ENCODE measurements at regions not wholly inside any gene's neighbourhood (a gene's known extent, or its start where the extent isn't known, plus 50 kb on each side); places are given as distances from the start of the nearest gene placed in this dataset.
A peak's percentile ranks its signal among the peaks of the same experiment; 100 is the strongest.
"Not testable (repeated sequence)": the region's sequence is repeated elsewhere in the genome, so short reads cannot be mapped to it uniquely, and the experiment has no call there.

DNA sequence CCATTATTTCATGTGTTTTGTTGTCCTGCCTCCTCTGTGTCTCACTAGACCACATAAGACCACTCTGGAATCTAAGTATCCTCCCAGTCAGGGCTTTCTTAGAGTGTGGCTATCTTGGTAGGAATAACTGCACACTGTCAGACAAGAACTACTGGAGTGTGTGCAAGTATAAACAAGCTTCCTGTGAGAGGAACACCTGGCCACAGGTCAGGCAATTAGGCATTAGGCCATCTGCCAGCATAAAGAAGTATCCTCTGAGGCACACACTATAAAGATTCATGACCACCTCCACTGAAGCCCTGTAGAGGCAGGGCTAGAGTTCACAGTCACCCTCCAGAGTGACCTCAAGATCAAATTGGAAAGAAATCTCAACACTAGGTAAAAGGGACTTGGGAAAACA is 507.0 kb upstream of the PABPC4L start:
- DNase-seq (ENCODE audit: low spot score): no peak

DNA sequence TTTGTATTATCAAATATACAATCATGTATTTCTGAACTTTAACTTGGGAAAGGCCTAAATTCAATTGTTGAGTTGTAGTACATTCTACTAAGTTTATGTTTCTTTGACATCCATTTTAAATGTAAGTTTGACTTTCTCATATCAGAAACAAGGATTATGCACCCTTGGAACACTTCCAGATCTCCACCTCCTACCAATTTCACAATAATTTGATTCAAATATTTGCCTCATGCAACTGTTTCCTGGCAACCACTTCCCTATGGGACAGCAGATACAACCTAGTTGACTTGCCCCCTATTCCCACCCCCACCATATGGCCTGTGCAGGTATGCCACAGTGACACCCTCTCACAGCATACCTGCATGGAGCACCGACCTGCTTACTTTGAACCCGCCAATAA is 506.4 kb upstream of the PABPC4L start:
- no peak for DNase-seq (ENCODE audit: low spot score)

DNA sequence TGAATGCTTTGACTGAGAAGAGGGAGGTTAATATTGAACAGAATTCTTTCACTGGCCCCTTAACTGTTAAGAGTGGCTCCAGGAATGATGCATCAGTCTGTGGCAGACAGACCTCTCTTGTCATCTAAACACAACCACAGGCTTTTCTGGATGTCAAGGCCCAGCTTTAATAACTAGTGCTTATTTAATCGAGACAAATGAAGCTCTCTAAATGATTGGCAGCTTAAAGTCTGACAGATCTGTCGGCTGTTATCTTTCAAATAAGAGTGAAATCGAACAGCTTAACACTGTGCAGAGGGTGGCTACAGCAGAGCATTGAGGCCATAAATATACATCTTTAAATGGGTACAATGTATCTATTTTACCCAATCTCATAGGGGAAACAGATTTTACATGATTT is 500.8 kb upstream of the PABPC4L start:
- DNase-seq (ENCODE audit: low spot score): no peak

DNA sequence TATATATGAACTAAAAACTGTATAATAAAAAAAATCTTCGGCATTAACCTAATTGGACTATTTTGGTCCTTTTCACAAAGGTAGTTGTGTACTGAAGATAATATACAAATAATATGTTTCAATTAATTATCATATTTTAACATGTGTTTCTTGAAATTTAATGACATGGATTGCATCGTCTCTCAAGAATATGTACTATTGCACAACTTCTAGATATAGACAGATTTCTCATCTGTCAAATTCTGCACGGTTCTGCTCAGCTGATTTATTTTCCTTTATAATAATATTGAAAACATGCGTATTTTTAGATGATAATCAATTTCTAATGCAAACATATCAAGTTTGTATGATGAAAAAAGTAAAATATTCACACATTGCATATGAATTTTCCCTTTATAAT is 498.7 kb upstream of the PABPC4L start:
- no peak for DNase-seq (ENCODE audit: low spot score)

DNA sequence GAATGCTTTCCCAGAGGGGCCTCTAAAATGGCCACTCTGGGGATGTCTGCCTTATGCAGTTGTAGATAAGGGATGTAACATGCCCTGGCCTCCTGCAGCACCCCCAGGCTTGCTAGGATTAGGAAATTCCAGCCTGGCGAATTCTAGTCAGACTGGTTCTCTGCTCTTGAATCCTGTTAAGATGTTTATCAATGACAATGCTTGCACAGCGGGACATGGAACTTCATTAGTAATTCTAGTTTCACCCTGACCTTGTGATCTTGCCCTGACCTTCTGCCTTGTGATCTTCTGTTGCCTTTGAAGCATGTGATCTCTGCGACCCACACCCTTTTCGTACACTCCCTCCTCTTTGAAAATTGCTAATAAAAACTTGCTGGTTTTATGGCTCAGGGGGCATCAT is 497.2 kb upstream of the PABPC4L start:
- not testable (repeated sequence) for DNase-seq (ENCODE audit: low spot score)

DNA sequence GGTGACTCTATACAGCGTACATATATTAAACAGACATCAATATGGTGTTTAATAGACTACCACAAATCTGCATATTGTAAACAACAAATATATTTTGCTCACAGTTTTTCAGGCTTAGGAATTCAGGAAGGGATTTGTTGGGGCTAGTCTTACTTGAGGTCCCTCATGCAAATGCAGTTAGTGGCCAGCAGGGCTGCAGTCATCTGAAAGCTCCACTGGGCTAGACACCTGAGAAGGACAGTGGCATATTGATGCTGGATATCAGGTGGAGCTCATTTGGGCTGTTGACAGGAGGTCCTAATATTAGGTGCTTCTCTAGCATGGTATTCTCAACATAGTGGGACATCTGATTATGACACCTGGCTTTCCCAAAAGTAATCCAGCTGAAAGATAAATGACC is 493.8 kb upstream of the PABPC4L start:
- no peak for DNase-seq (ENCODE audit: low spot score)

DNA sequence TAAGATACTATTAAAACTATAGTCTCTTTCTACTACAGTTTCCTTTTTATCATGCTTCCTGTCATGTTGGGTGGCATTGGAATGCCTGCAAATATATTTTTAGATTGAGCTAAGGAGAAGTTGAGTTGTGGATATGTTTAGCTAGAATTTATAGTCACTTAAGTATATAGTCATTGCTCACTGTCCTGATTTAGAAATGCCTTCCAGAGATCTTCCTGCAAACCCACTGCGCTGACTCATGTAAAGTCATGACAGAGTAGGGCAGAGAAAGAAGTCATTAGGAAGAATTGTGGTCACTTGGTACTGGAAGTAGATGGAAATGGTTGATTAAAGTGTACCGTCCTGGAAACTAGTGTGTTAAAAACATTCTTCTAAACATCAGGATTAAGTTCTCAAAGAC is 490.3 kb upstream of the PABPC4L start:
- DNase-seq (ENCODE audit: low spot score): peak; percentile 90

DNA sequence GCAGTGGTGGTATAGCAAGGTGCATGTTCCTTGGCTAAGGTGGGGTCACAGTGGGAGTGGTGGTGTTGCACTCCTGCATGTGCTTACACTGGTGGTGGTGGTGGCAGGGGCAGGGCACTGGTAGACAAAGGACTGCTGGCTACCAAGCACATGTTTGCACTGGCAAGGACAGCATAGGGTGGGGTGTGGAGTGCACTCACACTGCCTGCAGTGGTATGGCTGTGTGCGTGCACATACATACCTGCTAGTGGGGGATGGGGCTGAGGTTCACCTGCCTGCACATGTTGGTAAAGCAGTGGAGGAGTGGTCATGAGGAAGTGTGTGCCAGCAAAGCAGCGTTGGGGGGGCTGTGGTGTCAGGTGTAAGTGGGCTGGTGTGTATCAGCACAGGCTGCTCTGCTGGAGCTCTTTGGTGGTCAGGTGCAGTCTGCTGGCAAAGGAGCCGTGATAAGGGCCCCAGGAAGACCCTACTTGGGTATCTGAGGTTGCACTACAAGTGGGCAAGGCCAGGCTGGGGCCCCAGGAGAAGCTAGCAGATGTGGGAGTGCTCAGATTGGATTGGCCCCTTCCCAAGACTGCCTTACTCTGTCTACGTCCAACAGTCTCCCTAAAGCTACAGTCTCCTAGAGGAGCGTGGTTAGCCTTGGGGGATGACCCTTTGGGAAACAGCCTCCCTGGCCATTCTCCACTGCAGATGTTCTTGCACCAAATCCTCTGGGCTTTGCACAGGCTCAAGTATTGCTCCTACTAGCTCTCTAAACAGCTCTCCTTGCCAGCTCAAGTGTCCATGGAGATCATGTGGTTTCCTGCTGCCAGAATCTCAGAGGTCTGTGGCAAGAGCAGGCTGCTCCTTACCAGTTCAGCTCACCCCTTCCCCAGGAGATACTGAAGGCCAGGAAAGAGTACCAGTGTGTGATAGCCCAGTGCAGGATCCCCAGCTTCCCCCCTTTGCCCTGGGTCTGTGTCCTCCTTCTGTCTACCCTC is 486.3 kb upstream of the PABPC4L start:
- no peak for DNase-seq (ENCODE audit: low spot score)

DNA sequence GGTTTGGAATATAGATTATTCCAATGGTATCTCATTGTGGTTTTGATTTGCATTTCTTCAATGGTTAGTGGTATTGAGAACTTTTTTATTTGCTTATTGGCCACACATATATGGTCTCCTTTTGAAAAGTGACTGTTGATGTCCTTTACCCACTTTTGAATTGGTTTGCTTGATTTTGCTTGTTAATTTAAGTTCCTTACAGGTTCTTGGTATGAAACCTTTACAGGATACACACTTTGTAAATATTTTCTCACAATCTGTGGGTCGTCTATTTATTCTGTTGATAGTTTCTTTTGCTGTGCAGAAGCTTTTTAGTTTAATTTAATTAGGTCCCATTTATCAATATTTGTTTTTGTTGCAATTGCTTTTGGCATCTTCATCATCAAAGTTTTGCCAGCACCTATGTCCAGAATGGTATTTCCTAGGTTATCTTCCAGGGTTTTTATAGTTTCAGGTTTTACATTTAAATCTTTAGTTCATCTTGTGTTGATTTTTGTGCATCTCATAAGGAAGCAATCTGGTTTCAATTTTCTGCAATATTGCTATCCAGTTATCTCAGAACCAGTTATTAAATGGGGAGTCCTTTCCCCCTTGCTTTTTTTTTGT is 475.7 kb upstream of the PABPC4L start:
- no peak for DNase-seq (ENCODE audit: low spot score)

DNA sequence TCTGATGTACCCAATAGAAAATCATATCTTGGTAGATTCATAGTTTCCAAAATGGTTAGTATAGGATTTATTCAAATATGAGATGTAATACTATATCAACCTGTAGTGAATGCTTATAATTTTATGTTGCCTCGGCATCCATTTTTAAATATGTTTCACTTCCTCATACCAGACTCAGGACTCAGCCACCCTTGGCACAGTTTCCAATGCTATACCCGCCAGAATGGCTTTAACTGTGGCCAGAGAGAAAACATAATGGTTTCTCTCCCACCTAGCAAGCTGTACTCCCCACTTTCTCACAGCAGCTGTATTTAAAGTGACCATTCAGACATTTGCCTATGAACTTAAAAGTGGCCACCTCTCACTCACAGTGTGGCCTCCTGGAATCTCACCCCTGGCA is 466.6 kb upstream of the PABPC4L start:
- peak; percentile 16 for DNase-seq (ENCODE audit: low spot score)

DNA sequence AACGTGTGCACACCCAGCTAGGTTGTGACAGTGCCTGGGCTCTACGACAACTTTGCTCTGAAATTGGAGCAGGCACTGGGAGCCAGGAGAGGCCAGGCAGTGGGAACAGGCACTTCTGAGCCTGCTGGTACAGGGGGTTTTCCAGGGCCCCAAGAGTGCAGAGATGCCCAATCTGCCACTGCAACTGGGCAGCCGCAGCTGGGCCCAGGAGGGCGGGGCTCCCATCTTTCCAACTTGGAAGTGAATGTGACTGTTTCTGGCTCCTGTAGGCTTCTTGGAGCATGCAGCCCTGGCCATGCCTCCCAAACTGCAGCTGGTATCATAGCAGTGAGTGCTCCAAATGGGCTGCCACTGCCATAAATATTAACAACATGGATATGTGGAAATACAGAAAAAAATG is 465.1 kb upstream of the PABPC4L start:
- no peak for DNase-seq (ENCODE audit: low spot score)

DNA sequence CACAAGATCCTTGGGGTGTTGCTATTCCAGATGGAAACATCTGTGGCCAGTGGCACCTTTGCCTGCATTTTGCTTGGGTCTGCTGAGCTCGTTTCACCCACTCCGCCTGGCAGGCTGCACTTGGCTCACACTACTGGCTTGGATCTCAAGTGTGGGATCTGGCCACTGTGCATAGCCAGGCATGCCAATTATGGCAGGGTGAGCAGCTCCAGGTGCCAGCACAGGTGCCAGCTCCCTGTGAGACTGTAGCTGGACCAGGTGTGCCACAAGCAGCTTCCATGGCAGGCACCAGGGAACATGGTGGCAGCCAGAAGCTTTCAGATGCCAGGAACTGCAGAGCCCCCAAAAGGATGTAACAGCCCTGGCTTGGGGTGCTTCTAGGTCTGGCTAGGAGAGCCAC is 463.8 kb upstream of the PABPC4L start:
- DNase-seq (ENCODE audit: low spot score): no peak

DNA sequence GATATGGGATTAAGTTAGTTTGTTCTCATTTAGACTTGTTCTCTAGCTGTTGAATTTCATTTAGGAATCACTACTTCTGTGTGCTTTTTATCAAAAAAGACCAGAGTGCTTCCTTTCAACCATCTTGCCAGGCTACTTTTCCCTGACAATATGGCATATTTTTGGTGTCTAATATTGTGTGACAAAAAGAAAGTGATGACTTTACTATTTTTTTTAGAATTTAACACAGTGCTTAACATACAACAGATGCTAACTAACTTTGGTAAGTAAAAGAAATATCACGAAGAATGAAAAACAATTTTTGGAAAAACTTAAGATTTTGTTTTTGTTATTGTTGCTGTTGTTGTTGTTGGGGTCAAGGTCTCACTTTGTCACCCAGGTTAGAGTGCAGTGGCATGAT is 462.2 kb upstream of the PABPC4L start:
- DNase-seq (ENCODE audit: low spot score): no peak

DNA sequence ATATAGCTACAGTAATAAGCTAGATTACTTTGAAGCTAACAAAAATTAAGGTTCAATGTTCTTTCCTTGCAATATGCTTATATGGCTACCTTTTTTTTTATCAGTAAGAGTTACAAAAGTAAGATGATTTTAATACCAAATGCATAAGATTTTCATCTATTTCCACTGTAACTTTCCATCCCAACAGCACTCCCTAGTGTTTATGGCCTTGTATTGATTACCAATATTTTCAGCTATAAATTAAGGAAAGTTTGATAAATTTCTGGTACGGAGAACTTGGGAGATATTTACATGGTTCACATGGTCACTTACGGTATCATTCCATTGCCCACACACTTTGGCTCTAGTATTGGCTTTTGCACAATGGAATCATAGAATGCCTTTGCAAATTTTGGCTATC is 448.9 kb upstream of the PABPC4L start:
- DNase-seq (ENCODE audit: low spot score): no peak

DNA sequence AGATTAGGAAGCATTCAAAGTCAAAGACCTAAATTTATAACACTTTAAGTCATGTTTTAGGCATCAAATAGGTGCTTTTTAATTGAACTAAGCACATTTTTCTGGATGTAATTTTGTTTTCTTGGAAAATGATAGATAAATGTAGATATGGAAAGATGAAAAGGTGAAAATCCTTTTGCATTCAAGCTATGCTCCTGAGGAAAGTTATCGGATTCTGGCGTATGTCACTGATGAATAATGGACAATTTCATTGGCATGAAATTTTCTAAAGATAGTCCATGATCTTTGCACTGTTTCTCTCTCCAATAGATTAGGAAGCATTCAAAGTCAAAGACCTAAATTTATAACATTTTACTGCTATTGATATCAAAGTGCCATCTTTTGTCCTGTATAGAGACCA is 444.2 kb upstream of the PABPC4L start:
- no peak for DNase-seq (ENCODE audit: low spot score)

DNA sequence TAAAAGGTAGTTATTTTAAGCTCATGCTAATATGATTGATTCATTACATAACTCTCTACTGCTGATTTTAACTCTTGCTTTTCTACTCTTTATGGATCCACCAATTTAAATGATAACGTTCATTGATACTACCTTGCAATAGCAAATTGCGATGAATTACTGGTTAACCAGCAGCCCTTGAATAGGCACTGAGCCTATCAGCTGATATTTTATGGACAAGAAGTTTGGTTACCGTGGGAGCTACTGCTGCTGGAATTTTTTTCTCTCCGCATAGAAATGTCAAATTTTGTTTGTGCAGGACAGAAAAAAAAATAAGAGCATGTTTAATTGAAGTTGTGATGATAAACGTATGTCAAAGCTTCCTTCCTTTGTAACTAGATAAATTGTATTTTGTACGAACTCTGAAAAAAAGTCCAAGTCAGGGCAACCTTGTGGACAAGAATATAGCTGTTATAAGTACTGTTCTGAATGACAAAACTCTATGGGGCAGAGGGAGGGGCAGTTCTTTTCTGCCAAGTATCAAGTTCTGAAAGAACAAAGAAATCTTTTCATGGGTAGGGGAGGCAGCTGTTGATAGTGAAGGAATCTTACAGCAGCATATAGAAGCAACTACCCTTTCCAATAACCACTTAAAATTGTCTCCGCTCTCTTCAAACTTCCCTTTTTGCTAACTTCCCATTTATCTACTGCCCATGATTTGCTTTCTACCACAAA is 434.9 kb upstream of the PABPC4L start:
- no peak for DNase-seq (ENCODE audit: low spot score)

DNA sequence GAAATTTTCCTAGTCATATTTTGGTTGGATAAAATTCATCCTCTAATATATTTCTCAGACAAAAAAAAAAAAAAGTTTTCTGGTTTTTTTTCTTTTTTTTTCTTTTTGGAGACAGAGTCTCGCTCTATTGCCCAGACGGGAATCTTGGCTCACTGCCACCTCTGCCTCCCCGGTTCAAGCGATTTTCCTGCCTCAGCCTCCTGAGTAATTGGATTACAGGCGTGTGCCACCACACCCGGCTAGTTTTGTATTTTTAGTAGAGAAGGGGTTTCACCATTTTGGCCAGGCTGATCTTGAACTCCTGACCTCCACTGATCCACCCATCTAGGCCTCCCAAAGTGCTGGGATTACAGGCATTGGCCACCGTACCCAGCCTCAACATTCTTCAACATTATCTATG is 432.7 kb upstream of the PABPC4L start:
- no peak for DNase-seq (ENCODE audit: low spot score)

DNA sequence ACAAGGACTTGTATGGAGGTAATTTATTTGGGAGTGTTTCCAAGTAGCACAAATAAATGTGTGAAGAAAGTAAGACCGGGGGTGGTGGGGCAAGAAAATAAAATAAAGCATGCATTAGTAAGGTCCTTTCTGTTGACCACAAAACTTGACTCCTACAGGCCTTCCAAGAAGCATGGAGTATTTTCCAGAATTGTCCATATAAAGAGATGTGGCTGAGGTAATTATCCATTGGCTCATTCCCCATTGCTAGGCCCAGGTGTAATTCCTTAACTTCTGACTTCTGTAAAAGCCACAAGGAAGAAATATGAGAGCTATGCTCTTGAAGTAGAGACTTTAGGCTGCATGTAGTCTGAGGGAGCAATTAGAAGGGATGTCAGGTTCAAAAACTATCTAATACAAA is 430.5 kb upstream of the PABPC4L start:
- DNase-seq (ENCODE audit: low spot score): peak; percentile 2

DNA sequence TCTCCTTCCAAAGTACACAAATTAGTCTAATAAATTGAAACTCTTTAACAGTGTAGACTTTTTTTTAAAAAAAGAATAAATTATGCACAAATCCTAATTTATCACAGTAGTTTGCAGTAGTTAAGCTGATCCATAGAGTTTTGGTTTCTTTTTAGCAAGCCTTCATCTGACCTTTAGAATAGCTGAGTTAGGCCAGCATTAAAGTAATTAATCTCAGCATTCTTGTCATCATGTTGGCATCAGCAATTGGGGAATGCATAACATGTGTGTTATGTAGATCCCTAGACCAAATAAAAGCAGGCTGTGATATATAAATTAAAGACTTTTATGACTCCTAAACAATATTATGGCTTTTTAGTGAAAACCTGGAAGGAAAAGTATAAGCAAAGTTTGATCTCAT is 426.5 kb upstream of the PABPC4L start:
- no peak for DNase-seq (ENCODE audit: low spot score)

DNA sequence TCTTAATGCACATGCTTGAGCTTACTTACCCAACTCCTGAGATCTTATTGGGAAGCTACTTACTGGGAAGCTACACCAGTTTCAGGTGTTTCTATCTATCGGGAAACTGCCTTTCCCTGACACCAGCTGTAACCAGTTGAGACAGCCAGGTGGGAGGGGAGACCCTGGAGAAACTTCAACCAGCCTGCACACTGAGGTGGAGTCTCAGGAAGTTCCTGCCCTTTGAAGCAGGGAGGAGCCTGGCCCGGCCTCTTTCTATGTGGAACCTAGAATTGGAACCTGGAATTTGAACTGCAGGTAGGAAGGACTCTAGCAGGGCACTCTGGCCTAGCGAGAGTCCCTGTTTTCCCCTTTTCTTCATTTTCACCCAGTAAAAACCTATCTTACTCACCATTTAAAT is 425.8 kb upstream of the PABPC4L start:
- DNase-seq (ENCODE audit: low spot score): no peak

DNA sequence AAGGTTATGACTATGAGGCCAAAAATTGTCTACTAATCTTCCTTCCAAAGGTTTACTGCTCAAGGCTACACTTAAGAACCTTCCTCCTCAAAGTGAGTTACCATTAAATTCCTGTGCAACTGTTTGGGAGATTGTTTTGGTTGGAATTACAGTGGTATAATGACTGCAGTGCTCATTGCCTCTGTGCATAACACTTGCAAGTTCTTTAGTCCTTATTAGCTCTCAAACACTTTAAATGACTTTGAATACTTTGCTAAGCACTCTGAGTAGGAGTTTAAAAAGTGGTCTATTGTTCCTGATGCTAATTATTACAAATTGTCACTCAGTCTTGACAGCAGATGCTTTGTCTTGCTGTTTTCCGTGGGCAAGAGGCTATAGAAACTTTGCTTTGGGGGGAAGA is 422.8 kb upstream of the PABPC4L start:
- DNase-seq (ENCODE audit: low spot score): no peak

DNA sequence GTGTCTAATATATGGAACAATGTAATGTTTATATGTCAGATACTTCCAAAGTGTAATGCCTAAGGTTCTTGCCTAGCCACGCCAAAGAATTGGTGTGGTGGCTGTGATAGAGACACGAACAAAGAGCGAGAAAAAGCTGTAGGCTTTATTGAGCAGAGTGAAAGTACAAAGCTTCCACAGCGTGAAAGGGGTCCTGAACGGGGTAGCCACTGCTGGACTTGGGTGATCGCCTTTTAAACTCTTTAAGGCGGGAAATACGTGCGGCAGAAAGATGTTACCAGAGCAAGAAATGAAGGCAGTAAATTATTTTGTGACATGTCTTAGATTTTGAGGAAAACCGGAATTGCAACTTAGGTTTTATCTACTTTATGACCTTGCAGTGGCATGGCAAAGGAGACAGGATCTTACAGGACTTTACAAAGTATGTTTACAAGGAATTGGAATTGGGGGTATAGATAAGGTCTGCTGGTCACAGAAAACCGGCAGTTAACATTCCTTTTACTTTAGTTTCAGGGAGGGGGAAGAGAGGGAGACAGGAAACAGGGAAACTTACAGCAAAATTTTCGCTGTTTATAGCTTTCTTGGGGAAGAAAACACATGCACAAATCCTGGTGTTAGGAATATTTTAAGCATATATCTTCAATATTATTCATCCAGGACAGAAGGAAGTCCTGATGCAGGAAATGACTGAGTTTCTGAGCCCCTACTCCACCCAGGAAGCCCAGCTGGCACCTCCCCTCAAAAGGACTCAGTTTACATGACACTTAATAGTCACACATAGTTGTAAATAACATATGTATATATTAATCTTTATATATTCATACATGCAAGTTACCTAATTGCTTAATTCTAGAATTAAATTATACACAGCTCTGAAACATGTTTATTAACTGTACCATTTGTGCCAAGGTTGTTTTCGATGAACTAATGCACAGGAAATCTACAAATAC is 421.3 kb upstream of the PABPC4L start:
- peak; percentile 11 for DNase-seq (ENCODE audit: low spot score)
